H9 (cell line): ENCODE measurements at regions not wholly inside any gene's neighbourhood (a gene's known extent, or its start where the extent isn't known, plus 50 kb on each side); places are given as distances from the start of the nearest gene placed in this dataset.

ENCODE experiments used
- DNase-seq: peaks from one replicate; pipeline ENCODE4 v3.0.0-alpha.2; 2017
- H2AFZ ChIP-seq: one replicate; pipeline ENCODE4 v1.6.1; 2013; ENCODE audit warnings: mild to moderate bottlenecking, low read length, control low read depth, moderate library complexity
- H2AK5ac ChIP-seq: 2 replicates; pipeline ENCODE4 v1.6.1; 2013; ENCODE audit warnings: low read length, control low read depth, mixed read lengths; ENCODE audit not compliant: insufficient read length
- H2BK120ac ChIP-seq: one replicate; pipeline ENCODE4 v1.6.1; 2013; ENCODE audit warnings: low read depth, mild to moderate bottlenecking, low read length, control low read depth, inconsistent platforms; ENCODE audit not compliant: poor library complexity, severe bottlenecking
- H2BK12ac ChIP-seq: 2 replicates; pipeline ENCODE4 v1.6.1; 2013; ENCODE audit warnings: low read length, control low read depth, mixed read lengths, low read depth; ENCODE audit not compliant: insufficient read length
- H2BK15ac ChIP-seq: 2 replicates; pipeline ENCODE4 v1.6.1; 2013; ENCODE audit warnings: low read depth, low read length, control low read depth
- H2BK20ac ChIP-seq: one replicate; pipeline ENCODE4 v1.6.1; 2013; ENCODE audit warnings: low read depth, mild to moderate bottlenecking, low read length, control low read depth, inconsistent platforms; ENCODE audit not compliant: poor library complexity, severe bottlenecking
- H2BK5ac ChIP-seq: 2 replicates; pipeline ENCODE4 v1.6.1; 2013; ENCODE audit warnings: low read length, control low read depth, mixed read lengths; ENCODE audit not compliant: insufficient read length
- H3K14ac ChIP-seq: 2 replicates; pipeline ENCODE4 v1.6.1; 2013; ENCODE audit warnings: low read length, control low read depth; ENCODE audit not compliant: insufficient read depth
- H3K18ac ChIP-seq: 2 replicates; pipeline ENCODE4 v1.6.1; 2013; ENCODE audit warnings: low read depth, mild to moderate bottlenecking, mixed read lengths, low read length, control low read depth; ENCODE audit not compliant: insufficient read length
- H3K23ac ChIP-seq: 2 replicates; pipeline ENCODE4 v1.6.1; 2013; ENCODE audit warnings: low read length, control low read depth, mixed read lengths, low read depth; ENCODE audit not compliant: insufficient read length
- H3K23me2 ChIP-seq: 2 replicates; pipeline ENCODE4 v1.6.1; 2013; ENCODE audit warnings: low read depth, mild to moderate bottlenecking, mixed read lengths, low read length, control low read depth; ENCODE audit not compliant: insufficient read length, poor library complexity, severe bottlenecking
- H3K27ac ChIP-seq: 2 replicates; pipeline ENCODE4 v1.5.1; 2013; ENCODE audit warnings: low read length, control low read depth, mixed read lengths, low read depth; ENCODE audit not compliant: insufficient read length
- H3K27me3 ChIP-seq: 2 replicates; pipeline ENCODE4 v1.6.1; 2013; ENCODE audit warnings: low read length, control low read depth, inconsistent platforms; ENCODE audit not compliant: insufficient read depth
- H3K4ac ChIP-seq: 2 replicates; pipeline ENCODE4 v1.6.1; 2013; ENCODE audit warnings: low read depth, mild to moderate bottlenecking, control low read depth, inconsistent platforms, low read length, moderate library complexity
- H3K4me1 ChIP-seq: 2 replicates; pipeline ENCODE4 v1.6.1; 2013; ENCODE audit warnings: low read length, control low read depth, inconsistent platforms; ENCODE audit not compliant: insufficient read depth
- H3K4me2 ChIP-seq: 2 replicates; pipeline ENCODE4 v1.6.1; 2013; ENCODE audit warnings: low read length, control low read depth, mixed read lengths; ENCODE audit not compliant: insufficient read length, insufficient read depth
- H3K56ac ChIP-seq: 2 replicates; pipeline ENCODE4 v1.6.1; 2013; ENCODE audit warnings: low read depth, mild to moderate bottlenecking, mixed read lengths, low read length, control low read depth; ENCODE audit not compliant: insufficient read length
- H3K79me1 ChIP-seq: 2 replicates; pipeline ENCODE4 v1.6.1; 2013; ENCODE audit warnings: low read depth, mild to moderate bottlenecking, moderate library complexity, low read length, control low read depth, inconsistent platforms; ENCODE audit not compliant: insufficient read depth, poor library complexity, severe bottlenecking
- H3K79me2 ChIP-seq: 2 replicates; pipeline ENCODE4 v1.6.1; 2013; ENCODE audit warnings: low read length, control low read depth, inconsistent platforms; ENCODE audit not compliant: insufficient read depth
- H3K9ac ChIP-seq: 2 replicates; pipeline ENCODE4 v1.6.1; 2013; ENCODE audit warnings: low read length, control low read depth, mixed read lengths; ENCODE audit not compliant: insufficient read length; ENCODE audit errors: extremely low read depth
- H3K9me3 ChIP-seq: one replicate; pipeline ENCODE4 v1.6.1; 2013; ENCODE audit warnings: low read depth, low read length, inconsistent platforms; ENCODE audit not compliant: control insufficient read depth
- H3T11ph ChIP-seq: one replicate; pipeline ENCODE4 v1.6.1; 2013; ENCODE audit warnings: mild to moderate bottlenecking, low read length, control low read depth, inconsistent platforms
- H4K20me1 ChIP-seq: one replicate; pipeline ENCODE4 v1.6.1; 2013; ENCODE audit not compliant: control insufficient read depth, insufficient read length, insufficient read depth
- H4K5ac ChIP-seq: 2 replicates; pipeline ENCODE4 v1.6.1; 2013; ENCODE audit warnings: low read depth, mild to moderate bottlenecking, mixed read lengths, low read length, control low read depth; ENCODE audit not compliant: insufficient read length
- H4K8ac ChIP-seq: replicated peaks from 2 replicates; pipeline ENCODE4 v1.6.1; 2013; ENCODE audit warnings: low read length, control low read depth, mixed read lengths, low read depth; ENCODE audit not compliant: insufficient read length
- H4K91ac ChIP-seq: 2 replicates; pipeline ENCODE4 v1.6.1; 2013; ENCODE audit warnings: low read depth, mild to moderate bottlenecking, moderate library complexity, mixed read lengths, low read length, control low read depth; ENCODE audit not compliant: insufficient read length
- H3K27ac Mint-ChIP-seq, 3 experiments: 2 replicates in 2 of 3; 3 replicates in 1 of 3; pipeline ENCODE4 v1.8.0; 2020 to 2021; ENCODE audit warnings: mixed read lengths in 3 of 3, mild to moderate bottlenecking in 1 of 3, moderate library complexity in 1 of 3
- H3K27me3 Mint-ChIP-seq: 2 replicates; pipeline ENCODE4 v1.8.0; 2021; ENCODE audit warnings: low read depth, mild to moderate bottlenecking, moderate library complexity, mixed read lengths
- H3K36me3 Mint-ChIP-seq, 3 experiments: 2 replicates in 2 of 3; 3 replicates in 1 of 3; pipeline ENCODE4 v1.8.0; 2020 to 2021; ENCODE audit warnings: low read depth in 3 of 3, mixed read lengths in 3 of 3; ENCODE audit not compliant: insufficient read depth in 1 of 3
- H3K4me1 Mint-ChIP-seq, 2 experiments: 2 replicates each; pipeline ENCODE4 v1.8.0; 2020; ENCODE audit warnings: mixed read lengths in 2 of 2
- H3K4me3 Mint-ChIP-seq, 2 experiments: 2 replicates in 1 of 2; 3 replicates in 1 of 2; pipeline ENCODE4 v1.8.0; 2020 to 2021; ENCODE audit warnings: mild to moderate bottlenecking in 2 of 2, mixed read lengths in 2 of 2, moderate library complexity in 1 of 2
- H3K9me3 Mint-ChIP-seq, 2 experiments: 2 replicates in 1 of 2; 3 replicates in 1 of 2; pipeline ENCODE4 v1.8.0; 2020; ENCODE audit warnings: mild to moderate bottlenecking in 2 of 2, mixed read lengths in 2 of 2, moderate library complexity in 1 of 2
- WGBS: extraction: QIAGEN DNeasy Blood & Tissue Kit; methylation state at CpG from one replicate; pipeline ENCODE4 v1.1.7; 2013; ENCODE audit warnings: missing lambda C conversion rate, low lambda C conversion rate, mixed read lengths; ENCODE audit not compliant: insufficient read length; ENCODE audit errors: extremely low coverage; 5-methylcytosine and 5-hydroxymethylcytosine counted together
- TF ChIP-seq, protein P1 (sequence below): fragments of 200-600 bp; sonication (generic); conservative IDR thresholded peaks from 3 replicates; pipeline ENCODE4 v1.8.0; 2021; ENCODE audit warnings: antibody characterized with exemption, mild to moderate bottlenecking

DNA sequence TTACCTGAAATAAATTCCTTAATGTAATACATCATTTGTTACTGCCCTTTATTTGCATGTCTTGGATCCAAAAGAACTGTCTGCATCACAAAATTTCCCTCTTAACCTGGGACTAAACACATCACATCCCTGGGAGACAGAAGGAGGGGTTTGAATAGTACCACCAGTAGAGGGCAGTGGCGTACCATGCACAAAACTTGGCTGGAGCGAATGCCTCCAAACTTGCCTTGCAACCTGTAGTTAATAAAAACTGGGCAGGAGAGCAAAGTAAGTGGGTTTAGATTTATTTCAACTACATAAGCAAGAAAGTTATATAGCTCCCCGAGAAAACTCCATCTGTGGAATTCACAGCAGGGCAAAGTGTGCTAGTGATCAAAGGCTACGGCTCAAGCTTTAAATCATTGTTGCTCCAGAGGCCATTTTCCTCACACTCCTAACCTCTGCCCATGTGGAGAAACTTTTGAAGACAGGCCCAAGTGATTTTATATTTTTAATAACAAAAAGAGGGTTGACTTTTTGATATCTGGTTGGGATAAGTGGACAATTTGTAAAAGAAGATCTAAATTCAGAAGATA, 1176.7 kb upstream of the SEL1L start:
- no peaks in the 10 kb centered on the region for H3K4me1 Mint-ChIP-seq
- no peaks in the 10 kb centered on the region for H3K23me2 ChIP-seq
- TF ChIP-seq, protein P1, sequence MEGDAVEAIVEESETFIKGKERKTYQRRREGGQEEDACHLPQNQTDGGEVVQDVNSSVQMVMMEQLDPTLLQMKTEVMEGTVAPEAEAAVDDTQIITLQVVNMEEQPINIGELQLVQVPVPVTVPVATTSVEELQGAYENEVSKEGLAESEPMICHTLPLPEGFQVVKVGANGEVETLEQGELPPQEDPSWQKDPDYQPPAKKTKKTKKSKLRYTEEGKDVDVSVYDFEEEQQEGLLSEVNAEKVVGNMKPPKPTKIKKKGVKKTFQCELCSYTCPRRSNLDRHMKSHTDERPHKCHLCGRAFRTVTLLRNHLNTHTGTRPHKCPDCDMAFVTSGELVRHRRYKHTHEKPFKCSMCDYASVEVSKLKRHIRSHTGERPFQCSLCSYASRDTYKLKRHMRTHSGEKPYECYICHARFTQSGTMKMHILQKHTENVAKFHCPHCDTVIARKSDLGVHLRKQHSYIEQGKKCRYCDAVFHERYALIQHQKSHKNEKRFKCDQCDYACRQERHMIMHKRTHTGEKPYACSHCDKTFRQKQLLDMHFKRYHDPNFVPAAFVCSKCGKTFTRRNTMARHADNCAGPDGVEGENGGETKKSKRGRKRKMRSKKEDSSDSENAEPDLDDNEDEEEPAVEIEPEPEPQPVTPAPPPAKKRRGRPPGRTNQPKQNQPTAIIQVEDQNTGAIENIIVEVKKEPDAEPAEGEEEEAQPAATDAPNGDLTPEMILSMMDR: peak; percentile 89

More for the DNA sequence above, 1176.7 kb upstream of the SEL1L start:
- no peak overlapping the region for H2AK5ac ChIP-seq
- H3K4me2 ChIP-seq: no peak overlapping the region
- no peaks in the 10 kb centered on the region for H4K20me1 ChIP-seq
- no peak overlapping the region for H4K91ac ChIP-seq
- no peaks in the 10 kb centered on the region for H3K4me1 ChIP-seq
- no peaks in the 10 kb centered on the region for H3K79me2 ChIP-seq
- no peak overlapping the region for H3K56ac ChIP-seq
- H3T11ph ChIP-seq: no peak overlapping the region
- H3K79me1 ChIP-seq: no peaks in the 10 kb centered on the region
- Mint-ChIP-seq H3K9me3 (no peaks in the 10 kb centered on the region), H3K27me3 (no peaks in the 10 kb centered on the region), H3K27ac (no peak overlapping the region), H3K36me3 (no peaks in the 10 kb centered on the region), H3K4me3 (no peak overlapping the region)
- no peak overlapping the region for H2BK12ac ChIP-seq
- no peak overlapping the region for H3K23ac ChIP-seq
- no peaks in the 10 kb centered on the region for H3K9me3 ChIP-seq
- H3K27ac ChIP-seq: no peak overlapping the region
- no peak overlapping the region for H4K5ac ChIP-seq
- peak; percentile 76 for DNase-seq
- H3K27me3 ChIP-seq: no peaks in the 10 kb centered on the region
- no peak overlapping the region for H3K14ac ChIP-seq
- no peak overlapping the region for H2BK15ac ChIP-seq
- no CpG with 5 or more reads among the region's 4 CpGs for WGBS
- no peak overlapping the region for H2AFZ ChIP-seq
- no peak overlapping the region for H3K18ac ChIP-seq
- H2BK5ac ChIP-seq: no peak overlapping the region
- H2BK20ac ChIP-seq: no peak overlapping the region
- H3K4ac ChIP-seq: no peak overlapping the region
- H3K9ac ChIP-seq: no peak overlapping the region
- no peak overlapping the region for H4K8ac ChIP-seq
- H2BK120ac ChIP-seq: no peak overlapping the region
